WTC11 (cell line): ENCODE measurements at regions not wholly inside any gene's neighbourhood (a gene's known extent, or its start where the extent isn't known, plus 50 kb on each side); places are given as distances from the start of the nearest gene placed in this dataset.

ENCODE experiments used
- ELF4 ChIP-seq: sonication (generic); formaldehyde crosslinking; IDR thresholded peaks from 2 replicates; pipeline ENCODE4 v1.8.1; 2022; ENCODE audit warnings: low read depth, mild to moderate bottlenecking, moderate library complexity, missing genetic modification reagents
- GTF2I ChIP-seq: fragments of 250-450 bp; sonication (Bioruptor Pico); conservative IDR thresholded peaks from 2 replicates; pipeline ENCODE4 v1.4.0; 2021; ENCODE audit warnings: mild to moderate bottlenecking
- KAT7 ChIP-seq: sonication (generic); formaldehyde crosslinking; IDR thresholded peaks from 2 replicates; pipeline ENCODE4 v1.8.1; 2023; ENCODE audit warnings: missing genetic modification reagents, mild to moderate bottlenecking, borderline replicate concordance
- NR3C1 ChIP-seq: sonication (generic); formaldehyde crosslinking; conservative IDR thresholded peaks from 2 replicates; pipeline ENCODE4 v1.8.1; 2023; ENCODE audit warnings: low read depth, mild to moderate bottlenecking, missing genetic modification reagents
- SP1 ChIP-seq: sonication (generic); formaldehyde crosslinking; conservative IDR thresholded peaks from 2 replicates; pipeline ENCODE4 v1.8.1; 2022; ENCODE audit warnings: missing genetic modification reagents
- ZNF121 ChIP-seq: sonication (generic); formaldehyde crosslinking; IDR thresholded peaks from 2 replicates; pipeline ENCODE4 v1.8.0; 2023; ENCODE audit warnings: missing genetic modification reagents
- TF ChIP-seq, protein P1 (sequence below): fragments of 200-600 bp; IDR thresholded peaks from 2 replicates; pipeline ENCODE4 v1.8.0; 2022; ENCODE audit warnings: antibody characterized with exemption

DNA sequence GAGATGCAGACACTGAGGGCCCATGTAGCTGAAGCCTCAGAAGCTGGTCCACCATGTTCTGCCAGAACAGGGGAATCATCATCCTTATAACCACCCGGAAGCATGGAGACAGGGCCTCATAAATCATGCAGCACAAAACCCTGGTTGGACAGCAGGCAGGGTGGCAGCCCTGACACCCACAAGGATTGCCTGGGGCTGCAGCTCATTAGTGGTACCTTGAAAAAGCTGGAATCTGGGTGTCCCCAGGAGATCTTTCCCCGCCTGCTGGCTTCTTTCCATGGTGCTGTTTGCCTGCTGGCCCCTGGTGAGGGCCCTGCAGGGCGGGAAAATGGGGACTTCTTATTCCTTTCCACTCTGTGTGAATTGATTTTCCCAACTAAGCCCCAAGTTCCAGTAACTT, 50.6 kb upstream of the GGTLC1 start:
- TF ChIP-seq KAT7 (CRISPR knock-in tag) (no peak), ZNF121 (CRISPR knock-in tag) (no peak), ELF4 (CRISPR knock-in tag) (no peak), NR3C1 (CRISPR knock-in tag) (no peak), GTF2I (CRISPR knock-in tag) (no peak), SP1 (no peak)
- TF ChIP-seq, protein P1, sequence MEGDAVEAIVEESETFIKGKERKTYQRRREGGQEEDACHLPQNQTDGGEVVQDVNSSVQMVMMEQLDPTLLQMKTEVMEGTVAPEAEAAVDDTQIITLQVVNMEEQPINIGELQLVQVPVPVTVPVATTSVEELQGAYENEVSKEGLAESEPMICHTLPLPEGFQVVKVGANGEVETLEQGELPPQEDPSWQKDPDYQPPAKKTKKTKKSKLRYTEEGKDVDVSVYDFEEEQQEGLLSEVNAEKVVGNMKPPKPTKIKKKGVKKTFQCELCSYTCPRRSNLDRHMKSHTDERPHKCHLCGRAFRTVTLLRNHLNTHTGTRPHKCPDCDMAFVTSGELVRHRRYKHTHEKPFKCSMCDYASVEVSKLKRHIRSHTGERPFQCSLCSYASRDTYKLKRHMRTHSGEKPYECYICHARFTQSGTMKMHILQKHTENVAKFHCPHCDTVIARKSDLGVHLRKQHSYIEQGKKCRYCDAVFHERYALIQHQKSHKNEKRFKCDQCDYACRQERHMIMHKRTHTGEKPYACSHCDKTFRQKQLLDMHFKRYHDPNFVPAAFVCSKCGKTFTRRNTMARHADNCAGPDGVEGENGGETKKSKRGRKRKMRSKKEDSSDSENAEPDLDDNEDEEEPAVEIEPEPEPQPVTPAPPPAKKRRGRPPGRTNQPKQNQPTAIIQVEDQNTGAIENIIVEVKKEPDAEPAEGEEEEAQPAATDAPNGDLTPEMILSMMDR = no peak
